ENCODE measurements at regions not wholly inside any gene's neighbourhood (a gene's known extent, or its start where the extent isn't known, plus 50 kb on each side); places are given as distances from the start of the nearest gene placed in this dataset.

- TF ChIP-seq CTCF (IDR thresholded peaks at IDR 0.05) (no peak), POLR2A (IDR thresholded peaks at IDR 0.05) (no peak)
Observed at GRCh38 chr13:50107205-50107604, 92.0 kb downstream of the KCNRG start.

Measured in lower leg skin (tissue), 3 donors.